Endothelial cell of umbilical vein (primary cell): ENCODE measurements at regions not wholly inside any gene's neighbourhood (a gene's known extent, or its start where the extent isn't known, plus 50 kb on each side); places are given as distances from the start of the nearest gene placed in this dataset.

ENCODE experiments used
- BruUV-seq: library from RNA; stranded (reverse); fragments of 400-500 nt; replicated peaks from 2 replicates; lab custom pipeline; 2021; lab: Mats Ljungman, UMichigan
- CTCF ChIA-PET: fragments of 300-600, 350-600 bp; sonication (Branson Sonifier 250); formaldehyde crosslinking; loops from one replicate; lab custom pipeline; 2021; ENCODE audit warnings: antibody characterized with exemption, inconsistent platforms; lab: Charles Lee
- POLR2A ChIA-PET: fragments of 300-600, 350-600 bp; sonication (Branson Sonifier 250); formaldehyde crosslinking; loops from one replicate; lab custom pipeline; 2021; ENCODE audit warnings: antibody characterized with exemption, inconsistent platforms; lab: Charles Lee
- DNase-seq: peaks from one replicate; pipeline ENCODE4 v3.0.0-alpha.2; 2011; ENCODE audit warnings: low read depth, low spot score
- FAIRE-seq: peaks from 2 replicates; lab custom pipeline; 2011; peaks lifted over from hg19 to GRCh38; lab: Jason Lieb, UNC
- H2AFZ ChIP-seq: 2 replicates; pipeline ENCODE4 v1.6.0; 2012; ENCODE audit warnings: low read depth, low read length, control low read depth, inconsistent platforms
- H3K27ac ChIP-seq: 2 replicates; pipeline ENCODE4 v1.5.1; 2011; ENCODE audit warnings: low read depth, mild to moderate bottlenecking, control low read depth, low read length, moderate library complexity; ENCODE audit not compliant: insufficient read depth
- H3K27me3 ChIP-seq, 2 experiments: 2 replicates each; pipeline versions ENCODE4 v1.6.0 to v1.6.1; 2011; ENCODE audit warnings: low read length in 2 of 2, mixed read lengths in 1 of 2; ENCODE audit not compliant: control insufficient read depth in 2 of 2, insufficient read depth in 2 of 2
- H3K36me3 ChIP-seq, 2 experiments: 2 replicates in 1 of 2; 3 replicates in 1 of 2; pipeline ENCODE4 v1.5.1; 2011; ENCODE audit warnings: low read length in 2 of 2, mild to moderate bottlenecking in 1 of 2, moderate library complexity in 1 of 2; ENCODE audit not compliant: control insufficient read depth in 2 of 2, insufficient read depth in 2 of 2; ENCODE audit errors: extremely low read depth in 1 of 2
- H3K4me1 ChIP-seq: 3 replicates; pipeline ENCODE4 v1.5.1; 2011; ENCODE audit warnings: mild to moderate bottlenecking, low read length; ENCODE audit not compliant: control insufficient read depth, insufficient read depth; ENCODE audit errors: extremely low read depth
- H3K4me2 ChIP-seq: 2 replicates; pipeline ENCODE4 v1.6.1; 2011; ENCODE audit warnings: low read length, control low read depth, mixed read lengths; ENCODE audit not compliant: insufficient read depth
- H3K4me3 ChIP-seq, 3 experiments: fragments of 200-600 bp in 1 of 3; sonication (generic), shearing (Covaris generic) in 1 of 3; replicated peaks in 1 of 3; 2 replicates each; pipeline ENCODE4 v1.5.1; 2011 to 2016; ENCODE audit warnings: control low read depth in 3 of 3, low read length in 3 of 3, mild to moderate bottlenecking in 2 of 3, inconsistent platforms in 1 of 3, low read depth in 1 of 3, moderate library complexity in 1 of 3; ENCODE audit not compliant: insufficient read depth in 1 of 3
- H3K79me2 ChIP-seq: 2 replicates; pipeline ENCODE4 v1.6.0; 2012; ENCODE audit warnings: low read length, inconsistent platforms; ENCODE audit not compliant: control insufficient read depth, insufficient read depth
- H3K9ac ChIP-seq: replicated peaks from 2 replicates; pipeline ENCODE3; 2011; ENCODE audit warnings: low read length, control low read depth; ENCODE audit not compliant: insufficient read depth; ENCODE audit errors: extremely low read depth
- H3K9me1 ChIP-seq: replicated peaks from 3 replicates; pipeline ENCODE4 v1.6.0; 2011; ENCODE audit warnings: mild to moderate bottlenecking, low read length; ENCODE audit not compliant: control insufficient read depth, insufficient read depth; ENCODE audit errors: extremely low read depth
- H3K9me3 ChIP-seq: replicated peaks from 2 replicates; pipeline ENCODE4 v1.5.1; 2012; ENCODE audit warnings: low read length, inconsistent platforms; ENCODE audit not compliant: control insufficient read depth, insufficient read depth
- H4K20me1 ChIP-seq: replicated peaks from 2 replicates; pipeline ENCODE3; 2011; ENCODE audit warnings: mild to moderate bottlenecking, low read length; ENCODE audit not compliant: control insufficient read depth, insufficient read depth; ENCODE audit errors: extremely low read depth
- EZH2 ChIP-seq: IDR thresholded peaks from 2 replicates; pipeline ENCODE4 v1.6.1; 2012; ENCODE audit warnings: borderline replicate concordance, low read depth, mild to moderate bottlenecking, moderate library complexity, low read length, inconsistent platforms; ENCODE audit not compliant: severe bottlenecking
- FOS ChIP-seq: IDR thresholded peaks from 2 replicates; pipeline ENCODE4 v1.6.1; 2011; ENCODE audit warnings: mild to moderate bottlenecking, low read length, moderate library complexity, borderline replicate concordance; ENCODE audit not compliant: insufficient read depth
- GATA2 ChIP-seq: IDR thresholded peaks from 2 replicates; pipeline ENCODE4 v1.7.0; 2011; ENCODE audit warnings: low read depth, mild to moderate bottlenecking, moderate library complexity, mixed read lengths, low read length; ENCODE audit not compliant: insufficient read length, insufficient read depth
- JUN ChIP-seq: IDR thresholded peaks from 2 replicates; pipeline ENCODE4 v1.6.1; 2011; ENCODE audit warnings: borderline replicate concordance, low read depth; ENCODE audit not compliant: insufficient read length, insufficient read depth
- MYC ChIP-seq: IDR thresholded peaks from one replicate; pipeline ENCODE4 v1.6.1; 2011; ENCODE audit warnings: mild to moderate bottlenecking, low read depth, low read length
- POLR2A ChIP-seq: IDR thresholded peaks from 2 replicates; pipeline ENCODE4 v1.6.1; 2012; ENCODE audit warnings: low read depth, mild to moderate bottlenecking, control low read depth, low read length
- POLR2AphosphoS5 ChIP-seq: IDR thresholded peaks from 2 replicates; pipeline ENCODE4 v1.6.1; 2012; ENCODE audit warnings: low read depth, mild to moderate bottlenecking, control low read depth, low read length, moderate library complexity; ENCODE audit not compliant: insufficient read depth
- dilution Hi-C: fragments of 300-500 bp; cut with MboI; formaldehyde crosslinking; loops from one replicate; pipeline ENCODE4 v1.15.0; 2019; ENCODE audit warnings: low sequenced_read_pairs; ENCODE audit not compliant: extremely low pct_ligation_motif_present
- intact Hi-C: fragments of 100-400 bp; cut with micrococcal nuclease; formaldehyde crosslinking; loops from one replicate; pipeline ENCODE4 v1.10.0; 2022
- TF ChIP-seq, protein P1 (sequence below): IDR thresholded peaks from 2 replicates; pipeline ENCODE4 v1.6.1; 2011; ENCODE audit not compliant: insufficient read depth, insufficient read length
- TF ChIP-seq, protein P2 (sequence below), 2 donors: IDR thresholded peaks; 1 replicate in 1 of 2; 2 replicates in 1 of 2; pipeline ENCODE4 v1.5.1; 2011; ENCODE audit warnings: low read length in 2 of 2, mild to moderate bottlenecking in 2 of 2, moderate library complexity in 2 of 2, control low read depth in 1 of 2, inconsistent platforms in 1 of 2, low read depth in 1 of 2; ENCODE audit not compliant: insufficient read depth in 1 of 2; ENCODE audit errors: extremely low read depth in 1 of 2

DNA sequence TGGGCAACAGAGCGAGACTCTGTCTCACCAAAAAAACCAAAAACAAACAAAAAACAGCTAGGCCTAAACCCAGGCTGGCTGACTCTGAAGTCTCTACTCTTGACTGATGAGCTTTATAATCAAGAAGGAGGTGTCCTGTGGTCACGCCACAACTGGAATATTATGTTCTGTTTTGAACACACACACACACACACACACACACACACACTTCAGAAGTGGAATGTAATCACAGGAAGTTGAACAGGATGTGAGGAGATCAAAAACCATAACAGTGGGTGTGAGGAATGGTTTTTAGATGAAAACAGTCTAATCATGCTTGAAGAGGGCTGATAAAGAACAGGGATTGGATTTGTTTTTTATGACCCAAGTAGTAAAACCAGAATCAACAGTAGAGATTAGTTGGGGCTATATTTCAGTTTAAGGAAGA lies 51.1 kb upstream of the IL6 start:
- H3K4me2 ChIP-seq = peak overlapping the region; percentile 37
- no peak overlapping the region for H2AFZ ChIP-seq
- ChIA-PET CTCF (interaction anchor here (0.6 to 1.9 kb wide), 14 partner anchors 9 to 115 kb away, joined by 3 to 11 read pairs (median 5); partner anchors contain the start of gene IL6), POLR2A (interaction anchor here (0.6 kb wide), 1 partner anchor 21 kb away, joined by 5 read pairs; no protein-coding TSS in a partner anchor)
- peak; percentile 82 for DNase-seq
- BruUV-seq = no TSS peak
- TF ChIP-seq, protein P1, sequence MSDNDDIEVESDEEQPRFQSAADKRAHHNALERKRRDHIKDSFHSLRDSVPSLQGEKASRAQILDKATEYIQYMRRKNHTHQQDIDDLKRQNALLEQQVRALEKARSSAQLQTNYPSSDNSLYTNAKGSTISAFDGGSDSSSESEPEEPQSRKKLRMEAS = no peak
- TF ChIP-seq JUN (peak; percentile 36), POLR2A (peak; percentile 42), GATA2 (peak; percentile 72), POLR2AphosphoS5 (peak; percentile 76), FOS (peak; percentile 50), MYC (no peak), EZH2 (no peak)
- TF ChIP-seq, protein P2, sequence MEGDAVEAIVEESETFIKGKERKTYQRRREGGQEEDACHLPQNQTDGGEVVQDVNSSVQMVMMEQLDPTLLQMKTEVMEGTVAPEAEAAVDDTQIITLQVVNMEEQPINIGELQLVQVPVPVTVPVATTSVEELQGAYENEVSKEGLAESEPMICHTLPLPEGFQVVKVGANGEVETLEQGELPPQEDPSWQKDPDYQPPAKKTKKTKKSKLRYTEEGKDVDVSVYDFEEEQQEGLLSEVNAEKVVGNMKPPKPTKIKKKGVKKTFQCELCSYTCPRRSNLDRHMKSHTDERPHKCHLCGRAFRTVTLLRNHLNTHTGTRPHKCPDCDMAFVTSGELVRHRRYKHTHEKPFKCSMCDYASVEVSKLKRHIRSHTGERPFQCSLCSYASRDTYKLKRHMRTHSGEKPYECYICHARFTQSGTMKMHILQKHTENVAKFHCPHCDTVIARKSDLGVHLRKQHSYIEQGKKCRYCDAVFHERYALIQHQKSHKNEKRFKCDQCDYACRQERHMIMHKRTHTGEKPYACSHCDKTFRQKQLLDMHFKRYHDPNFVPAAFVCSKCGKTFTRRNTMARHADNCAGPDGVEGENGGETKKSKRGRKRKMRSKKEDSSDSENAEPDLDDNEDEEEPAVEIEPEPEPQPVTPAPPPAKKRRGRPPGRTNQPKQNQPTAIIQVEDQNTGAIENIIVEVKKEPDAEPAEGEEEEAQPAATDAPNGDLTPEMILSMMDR (IDR thresholded peaks at IDR 0.05; ENCODE audit: extremely low read depth in 1 of 2, insufficient read depth in 1 of 2, low read depth in 1 of 2, low read length in 2 of 2) = no peak
- H3K9me3 ChIP-seq = no peaks in the 10 kb centered on the region
- no peaks in the 10 kb centered on the region for H3K36me3 ChIP-seq
- H3K9ac ChIP-seq = peak overlapping the region; percentile 26
- peaks cover 60% of the 10 kb centered on the region for H3K4me1 ChIP-seq
- dilution Hi-C loops = no loop called here
- H4K20me1 ChIP-seq = no peaks in the 10 kb centered on the region
- H3K4me3 ChIP-seq = no peak overlapping the region
- no peaks in the 10 kb centered on the region for H3K79me2 ChIP-seq
- intact Hi-C loops = loop anchor here (1.0 to 2.0 kb wide), 4 partner anchors 9 to 50 kb away; no protein-coding TSS in a partner anchor
- peak; percentile 62 for FAIRE-seq
- no peaks in the 10 kb centered on the region for H3K9me1 ChIP-seq
- peak overlapping the region; percentile 67 for H3K27ac ChIP-seq
- no peaks in the 10 kb centered on the region for H3K27me3 ChIP-seq
